HCT116 (cell line): ENCODE measurements at regions not wholly inside any gene's neighbourhood (a gene's known extent, or its start where the extent isn't known, plus 50 kb on each side); places are given as distances from the start of the nearest gene placed in this dataset.

ENCODE experiments used
- ATAC-seq: fragments of 200-7000 bp; cut with Tn5 transposase; 2 replicates; pipeline ENCODE4 v1.9.1; 2020; ENCODE audit warnings: mild to moderate bottlenecking, moderate library complexity
- BruUV-seq: library from RNA; stranded (reverse); fragments of 400-500 nt; replicated peaks from 2 replicates; lab custom pipeline; 2021; lab: Mats Ljungman, UMichigan
- CTCF ChIA-PET: fragments of 300-600 bp; sonication (Branson Sonifier 250); formaldehyde crosslinking; loops from one replicate; lab custom pipeline; 2021; ENCODE audit warnings: antibody characterized with exemption; lab: Charles Lee
- POLR2A ChIA-PET: fragments of 300-600, 350-600 bp; sonication (Branson Sonifier 250); formaldehyde crosslinking; loops from one replicate; lab custom pipeline; 2021; ENCODE audit warnings: antibody characterized with exemption; lab: Charles Lee
- RAD21 ChIA-PET, 2 experiments: fragments of 300-600 bp; sonication (Branson Sonifier 250); formaldehyde crosslinking; loops; one replicate each; lab custom pipeline; 2023; ENCODE audit warnings: low total read pairs in 2 of 2; ENCODE audit not compliant: uncharacterized antibody in 2 of 2, unreplicated experiment in 2 of 2, low non-redundant PET in 1 of 2; lab: Charles Lee
- DNase-seq: peaks from one replicate; pipeline ENCODE4 v3.0.0-alpha.2; 2010; ENCODE audit warnings: low read depth, low spot score
- H2AFZ ChIP-seq: fragments of 200-600 bp; shearing (Covaris generic), sonication (generic); 2 replicates; pipeline ENCODE4 v1.6.1; 2017; ENCODE audit warnings: low read depth, mixed run types, mixed read lengths, antibody characterized with exemption, low read length; ENCODE audit not compliant: poor library complexity, severe bottlenecking
- H3K27ac ChIP-seq: 2 replicates; pipeline ENCODE4 v1.5.1; 2012; ENCODE audit warnings: low read depth, low read length
- H3K27me3 ChIP-seq: fragments of 200-600 bp; sonication (generic); 2 replicates; pipeline ENCODE4 v1.6.1; 2016; ENCODE audit warnings: mixed run types, low read length, mixed read lengths; ENCODE audit not compliant: insufficient read depth
- H3K36me3 ChIP-seq, 2 experiments: fragments of 200-500 bp in 1 of 2; fragments of 200-600 bp in 1 of 2; sonication (Bioruptor generic) in 1 of 2; sonication (generic) in 1 of 2; 2 replicates each; pipeline versions ENCODE4 v1.5.1 to v1.6.1; 2014 to 2016; ENCODE audit warnings: low read length in 2 of 2, inconsistent platforms in 1 of 2, mixed read lengths in 1 of 2, mixed run types in 1 of 2; ENCODE audit not compliant: insufficient read depth in 2 of 2, control insufficient read depth in 1 of 2
- H3K4me1 ChIP-seq, 2 experiments: fragments of 200-600 bp in 1 of 2; sonication (generic) in 1 of 2; 2 replicates each; pipeline versions ENCODE4 v1.5.1 to v1.6.1; 2012 to 2017; ENCODE audit warnings: low read length in 2 of 2, inconsistent platforms in 1 of 2, mild to moderate bottlenecking in 1 of 2, mixed read lengths in 1 of 2, mixed run types in 1 of 2, moderate library complexity in 1 of 2; ENCODE audit not compliant: insufficient read depth in 2 of 2, control insufficient read depth in 1 of 2
- H3K4me2 ChIP-seq: fragments of 200-600 bp; sonication (generic); 2 replicates; pipeline ENCODE4 v1.6.1; 2017; ENCODE audit warnings: mixed run types, low read length, mixed read lengths
- H3K4me3 ChIP-seq, 2 experiments: fragments of 200-600 bp in 1 of 2; sonication (generic) in 1 of 2; replicated peaks in 1 of 2; 2 replicates each; pipeline ENCODE4 v1.5.1; 2011 to 2016; ENCODE audit warnings: low read length in 2 of 2, control low read depth in 1 of 2, low read depth in 1 of 2, mild to moderate bottlenecking in 1 of 2, mixed read lengths in 1 of 2, mixed run types in 1 of 2
- H3K79me2 ChIP-seq: fragments of 200-600 bp; sonication (generic); 2 replicates; pipeline ENCODE4 v1.6.1; 2017; ENCODE audit warnings: mild to moderate bottlenecking, mixed run types, low read length, moderate library complexity, mixed read lengths; ENCODE audit not compliant: insufficient read depth
- H3K9ac ChIP-seq: fragments of 200-600 bp; sonication (generic); 2 replicates; pipeline ENCODE4 v1.6.1; 2016; ENCODE audit warnings: low read length, mixed read lengths
- H3K9me2 ChIP-seq: fragments of 200-600 bp; sonication (generic), shearing (Covaris generic); 2 replicates; pipeline ENCODE4 v1.6.1; 2017; ENCODE audit warnings: mixed run types, mild to moderate bottlenecking, moderate library complexity; ENCODE audit not compliant: insufficient read depth
- H3K9me3 ChIP-seq, 2 experiments: fragments of 200-500 bp in 1 of 2; fragments of 200-600 bp in 1 of 2; sonication (Bioruptor generic) in 1 of 2; sonication (generic) in 1 of 2; 2 replicates each; pipeline ENCODE4 v1.6.1; 2014 to 2017; ENCODE audit warnings: low read length in 2 of 2, mixed read lengths in 2 of 2, inconsistent platforms in 1 of 2, low read depth in 1 of 2, mild to moderate bottlenecking in 1 of 2, mixed run types in 1 of 2, moderate library complexity in 1 of 2; ENCODE audit not compliant: control insufficient read depth in 1 of 2, insufficient read depth in 1 of 2
- H4K20me1 ChIP-seq: fragments of 200-600 bp; sonication (generic), shearing (Covaris generic); 2 replicates; pipeline ENCODE4 v1.6.1; 2017; ENCODE audit warnings: mixed run types, mild to moderate bottlenecking, moderate library complexity; ENCODE audit not compliant: insufficient read depth
- EZH2 ChIP-seq: fragments of 200-600 bp; sonication (generic); IDR thresholded peaks from 2 replicates; pipeline ENCODE4 v1.6.1; 2017; ENCODE audit warnings: antibody characterized with exemption, mixed run types
- FOSL1 ChIP-seq: IDR thresholded peaks from 2 replicates; pipeline ENCODE4 v1.6.1; 2012; ENCODE audit warnings: low read depth
- POLR2AphosphoS5 ChIP-seq: IDR thresholded peaks from 2 replicates; pipeline ENCODE4 v1.6.1; 2011; ENCODE audit warnings: mild to moderate bottlenecking, low read depth, low read length, moderate library complexity
- REST ChIP-seq: IDR thresholded peaks from 2 replicates; pipeline ENCODE4 v1.6.1; 2012; ENCODE audit warnings: low read depth
- SP1 ChIP-seq: IDR thresholded peaks from 2 replicates; pipeline ENCODE4 v1.6.1; 2012; ENCODE audit warnings: low read depth
- TCF7L2 ChIP-seq: IDR thresholded peaks from 2 replicates; pipeline ENCODE4 v1.7.0; 2011; ENCODE audit warnings: borderline replicate concordance, inconsistent platforms; ENCODE audit not compliant: insufficient read depth, insufficient read length; ENCODE audit errors: extremely low read depth
- ZBTB33 ChIP-seq: IDR thresholded peaks from 2 replicates; pipeline ENCODE4 v1.6.1; 2011; ENCODE audit warnings: mild to moderate bottlenecking, low read length, moderate library complexity; ENCODE audit not compliant: insufficient replicate concordance; ENCODE audit errors: extremely low read depth
- ZFX ChIP-seq: fragments of 450-650 bp; IDR thresholded peaks from 2 replicates; pipeline ENCODE4 v1.6.1; 2017
- ZNF274 ChIP-seq: fragments of 200-500 bp; sonication (Bioruptor generic); IDR thresholded peaks from 2 replicates; pipeline ENCODE4 v1.6.1; 2014; ENCODE audit warnings: mild to moderate bottlenecking, low read depth, low read length, inconsistent platforms
- intact Hi-C: fragments of 100-400 bp; cut with micrococcal nuclease; formaldehyde crosslinking; loops from 2 replicates; pipeline ENCODE4 v1.10.0; 2022
- TF ChIP-seq, protein P1 (sequence below), 3 experiments: fragments of 200-600 bp in 1 of 3; sonication (generic) in 1 of 3; IDR thresholded peaks in 2 of 3; conservative IDR thresholded peaks in 1 of 3; 2 replicates each; pipeline ENCODE4 v1.5.1; 2012 to 2017; ENCODE audit warnings: low read depth in 2 of 3, low read length in 2 of 3, antibody characterized with exemption in 1 of 3, borderline replicate concordance in 1 of 3, control low read depth in 1 of 3, mild to moderate bottlenecking in 1 of 3, mixed read lengths in 1 of 3, mixed run types in 1 of 3, moderate library complexity in 1 of 3; ENCODE audit not compliant: insufficient read depth in 1 of 3

DNA sequence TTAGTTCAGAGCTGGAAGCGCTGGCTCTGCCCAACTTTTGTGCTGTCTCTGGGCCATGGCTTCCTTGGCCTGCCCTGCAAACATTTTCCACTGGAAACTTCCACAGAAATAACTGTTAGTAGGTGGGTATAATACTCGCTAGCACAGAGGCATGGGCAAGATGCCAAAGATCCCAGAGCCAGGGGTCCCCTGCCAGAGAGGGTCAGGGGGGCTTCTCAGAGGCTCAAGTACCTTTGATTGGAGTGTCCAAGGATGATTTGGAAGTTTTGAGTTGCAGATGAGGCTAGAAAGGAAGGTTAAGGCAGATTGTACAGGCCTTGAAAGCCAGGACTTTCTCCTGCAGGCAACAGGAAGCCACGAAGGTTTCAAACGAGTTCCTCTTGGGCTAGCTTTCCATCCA is 187.6 kb downstream of the DICER1 start:
- Histone ChIP-seq H4K20me1 (no peaks in the 10 kb centered on the region), H3K9me2 (no peaks in the 10 kb centered on the region), H2AFZ (no peak overlapping the region), H3K79me2 (no peaks in the 10 kb centered on the region), H3K27me3 (peaks cover 5% of the 10 kb centered on the region), H3K9me3 (no peaks in the 10 kb centered on the region), H3K4me3 (no peak overlapping the region), H3K9ac (no peak overlapping the region), H3K4me2 (no peak overlapping the region), H3K36me3 (no peaks in the 10 kb centered on the region), H3K27ac (no peak overlapping the region), H3K4me1 (no peaks in the 10 kb centered on the region)
- ATAC-seq (no peak), DNase-seq (no peak)
- ChIA-PET CTCF (no interaction called here), RAD21 (no interaction called here), POLR2A (no interaction called here)
- TF ChIP-seq ZNF274 (no peak), TCF7L2 (no peak), POLR2AphosphoS5 (no peak), REST (no peak), ZBTB33 (no peak), SP1 (no peak), EZH2 (no peak), ZFX (no peak), FOSL1 (no peak)
- TF ChIP-seq, protein P1, sequence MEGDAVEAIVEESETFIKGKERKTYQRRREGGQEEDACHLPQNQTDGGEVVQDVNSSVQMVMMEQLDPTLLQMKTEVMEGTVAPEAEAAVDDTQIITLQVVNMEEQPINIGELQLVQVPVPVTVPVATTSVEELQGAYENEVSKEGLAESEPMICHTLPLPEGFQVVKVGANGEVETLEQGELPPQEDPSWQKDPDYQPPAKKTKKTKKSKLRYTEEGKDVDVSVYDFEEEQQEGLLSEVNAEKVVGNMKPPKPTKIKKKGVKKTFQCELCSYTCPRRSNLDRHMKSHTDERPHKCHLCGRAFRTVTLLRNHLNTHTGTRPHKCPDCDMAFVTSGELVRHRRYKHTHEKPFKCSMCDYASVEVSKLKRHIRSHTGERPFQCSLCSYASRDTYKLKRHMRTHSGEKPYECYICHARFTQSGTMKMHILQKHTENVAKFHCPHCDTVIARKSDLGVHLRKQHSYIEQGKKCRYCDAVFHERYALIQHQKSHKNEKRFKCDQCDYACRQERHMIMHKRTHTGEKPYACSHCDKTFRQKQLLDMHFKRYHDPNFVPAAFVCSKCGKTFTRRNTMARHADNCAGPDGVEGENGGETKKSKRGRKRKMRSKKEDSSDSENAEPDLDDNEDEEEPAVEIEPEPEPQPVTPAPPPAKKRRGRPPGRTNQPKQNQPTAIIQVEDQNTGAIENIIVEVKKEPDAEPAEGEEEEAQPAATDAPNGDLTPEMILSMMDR (IDR thresholded peaks at IDR 0.05 in 2 of 3, conservative IDR thresholded peaks at IDR 0.05 in 1 of 3; ENCODE audit: borderline replicate concordance in 1 of 3, insufficient read depth in 1 of 3, low read depth in 2 of 3, low read length in 2 of 3): no peak
- intact Hi-C loops: no loop called here
- BruUV-seq: no TSS peak
